Amniotic epithelial cell (primary cell): ENCODE measurements at regions not wholly inside any gene's neighbourhood (a gene's known extent, or its start where the extent isn't known, plus 50 kb on each side); places are given as distances from the start of the nearest gene placed in this dataset.
A peak's percentile ranks its signal among the peaks of the same experiment; 100 is the strongest.

Source experiments
- DNase-seq: peaks from one replicate; pipeline ENCODE4 v3.0.0-alpha.2; 2010; ENCODE audit warnings: low read depth

- peak; percentile 76 for DNase-seq
Observed at GRCh38 chr12:98437806-98438595, 77.4 kb upstream of the TMPO start.

DNA sequence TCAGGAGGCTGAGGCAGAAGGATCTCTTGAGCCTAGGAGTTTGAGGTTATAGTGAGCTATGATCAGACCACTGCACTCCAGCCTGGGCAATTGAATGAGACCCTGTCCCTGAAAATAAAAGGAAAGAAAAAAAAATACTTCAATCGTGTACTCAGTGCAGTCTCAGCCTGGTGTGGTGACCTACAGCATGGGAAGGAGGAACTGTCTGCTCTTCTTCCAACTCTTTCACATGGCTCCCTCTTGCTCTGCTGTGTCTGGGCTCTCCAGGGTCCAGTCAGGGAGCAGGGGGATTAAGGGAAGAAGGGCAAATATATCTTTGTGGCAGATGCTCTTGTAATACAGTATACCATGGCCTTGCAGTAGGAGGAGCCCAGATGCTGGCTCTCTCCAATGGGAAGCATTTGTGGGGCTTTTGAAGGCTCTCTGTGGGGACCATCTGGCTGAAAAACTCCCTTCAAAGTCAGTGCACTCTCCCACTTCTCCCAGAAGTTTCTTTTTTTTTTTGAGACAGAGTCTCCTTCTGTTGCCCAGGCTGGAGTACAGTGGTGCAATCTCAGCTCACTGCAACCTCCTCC, 76.6 kb upstream of the TMPO start:
- DNase-seq: no peak

- peak; percentile 53 for DNase-seq
Observed at GRCh38 chr12:98439471-98439951, 75.9 kb upstream of the TMPO start.

DNA sequence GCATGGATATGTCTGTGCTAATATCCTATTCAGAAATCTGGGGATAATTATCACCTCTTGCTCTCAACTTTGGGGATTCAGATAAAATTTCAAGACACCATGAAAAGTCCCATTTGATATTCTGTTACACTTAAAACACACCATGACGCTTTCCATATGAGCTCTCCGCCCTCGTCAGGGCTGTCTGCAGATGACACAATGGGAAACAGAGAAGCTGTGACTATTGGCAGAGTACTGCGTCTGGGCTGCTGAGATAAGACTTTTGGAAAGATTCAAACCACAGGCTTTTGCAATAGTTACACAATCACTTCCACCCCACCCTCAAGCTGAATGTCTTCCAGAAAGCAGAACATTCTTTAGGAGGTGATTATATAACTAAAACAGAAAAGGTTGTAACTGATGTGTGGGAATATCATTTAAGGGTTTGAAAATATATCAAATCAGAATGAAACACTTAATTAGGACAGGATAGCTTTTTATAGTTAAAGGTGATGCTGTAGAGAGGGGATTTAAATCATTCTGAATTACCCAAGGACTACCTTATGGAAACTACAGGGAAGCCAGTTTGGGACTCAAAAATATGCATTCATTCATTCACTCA, 75.3 kb upstream of the TMPO start:
- peak; percentile 99 for DNase-seq

- no peak for DNase-seq
Observed at GRCh38 chr12:98446060-98446459, 69.3 kb upstream of the TMPO start.

DNA sequence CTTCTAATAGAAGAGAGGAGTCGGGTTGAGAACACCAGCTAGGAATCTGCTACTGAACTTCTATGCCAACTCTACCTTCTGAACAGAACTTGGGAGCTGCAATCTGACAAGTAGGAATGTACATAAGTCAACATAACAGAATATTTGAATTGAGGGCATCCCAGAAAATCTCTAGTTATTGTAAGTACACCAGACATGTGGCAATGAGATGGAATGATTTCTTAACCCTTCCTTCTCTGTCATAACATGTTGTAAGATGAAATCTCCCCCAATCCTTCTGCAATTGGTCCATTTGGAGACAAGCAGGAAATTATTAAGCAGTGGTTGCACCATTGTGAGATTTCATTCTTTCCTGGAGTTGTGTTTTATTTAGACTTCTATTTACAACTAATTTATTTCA, 68.7 kb upstream of the TMPO start:
- DNase-seq: peak; percentile 95

- DNase-seq: no peak
Observed at GRCh38 chr12:98449584-98449983, 65.8 kb upstream of the TMPO start.

- DNase-seq: no peak
Observed at GRCh38 chr12:98453070-98453469, 62.3 kb upstream of the TMPO start.

DNA sequence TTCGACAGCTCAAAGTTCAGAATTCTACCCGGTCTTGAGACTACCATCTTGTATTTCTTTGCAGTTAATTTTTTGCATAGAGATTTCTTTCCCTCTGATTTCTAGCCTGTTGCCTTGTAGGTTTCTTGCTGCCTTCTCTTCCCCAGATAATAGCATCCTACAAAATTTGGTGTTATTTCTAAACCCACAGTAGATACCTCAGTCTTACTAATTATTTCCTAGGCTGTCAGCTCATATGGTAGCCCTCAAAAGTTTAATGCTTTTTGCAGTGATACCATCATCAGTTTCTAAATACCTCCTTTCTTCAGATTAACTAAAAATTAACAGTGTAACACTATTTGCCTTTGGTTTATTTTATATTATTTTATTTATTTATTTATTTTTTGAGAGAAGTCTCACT, 61.9 kb upstream of the TMPO start:
- no peak for DNase-seq

- DNase-seq: no peak
Observed at GRCh38 chr12:98456041-98456440, 59.3 kb upstream of the TMPO start.

GRCh38 chr12:98456576-98457573, 58.5 kb upstream of the TMPO start:
- no peak for DNase-seq

GRCh38 chr12:98464190-98464589, 51.2 kb upstream of the TMPO start:
- DNase-seq: peak; percentile 96

- no peak for DNase-seq
Observed at GRCh38 chr12:98465505-98465904, 49.9 kb upstream of the TMPO start.
